ENCODE measurements at regions not wholly inside any gene's neighbourhood (a gene's known extent, or its start where the extent isn't known, plus 50 kb on each side); places are given as distances from the start of the nearest gene placed in this dataset.
A peak's percentile ranks its signal among the peaks of the same experiment; 100 is the strongest.

DNA sequence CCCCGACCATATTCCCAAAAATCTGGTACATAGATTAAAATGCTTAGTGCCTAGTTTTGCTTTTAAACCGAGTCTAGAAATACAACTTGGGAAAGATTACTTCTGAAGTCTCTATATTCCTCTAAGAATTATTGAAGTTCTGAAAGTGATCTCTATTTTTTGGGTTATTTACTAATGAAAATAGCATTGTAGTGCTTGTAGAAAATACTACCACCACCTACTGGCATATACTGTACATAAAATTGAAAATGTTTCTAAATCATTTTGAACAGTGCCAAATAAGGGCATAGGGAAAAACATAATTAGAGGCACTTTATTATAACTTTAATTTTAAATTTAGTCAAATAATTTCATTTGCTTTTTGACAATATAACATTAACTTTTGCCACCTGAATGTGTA lies 1399.6 kb upstream of the ZEB2 start:
- TF ChIP-seq, protein P1, sequence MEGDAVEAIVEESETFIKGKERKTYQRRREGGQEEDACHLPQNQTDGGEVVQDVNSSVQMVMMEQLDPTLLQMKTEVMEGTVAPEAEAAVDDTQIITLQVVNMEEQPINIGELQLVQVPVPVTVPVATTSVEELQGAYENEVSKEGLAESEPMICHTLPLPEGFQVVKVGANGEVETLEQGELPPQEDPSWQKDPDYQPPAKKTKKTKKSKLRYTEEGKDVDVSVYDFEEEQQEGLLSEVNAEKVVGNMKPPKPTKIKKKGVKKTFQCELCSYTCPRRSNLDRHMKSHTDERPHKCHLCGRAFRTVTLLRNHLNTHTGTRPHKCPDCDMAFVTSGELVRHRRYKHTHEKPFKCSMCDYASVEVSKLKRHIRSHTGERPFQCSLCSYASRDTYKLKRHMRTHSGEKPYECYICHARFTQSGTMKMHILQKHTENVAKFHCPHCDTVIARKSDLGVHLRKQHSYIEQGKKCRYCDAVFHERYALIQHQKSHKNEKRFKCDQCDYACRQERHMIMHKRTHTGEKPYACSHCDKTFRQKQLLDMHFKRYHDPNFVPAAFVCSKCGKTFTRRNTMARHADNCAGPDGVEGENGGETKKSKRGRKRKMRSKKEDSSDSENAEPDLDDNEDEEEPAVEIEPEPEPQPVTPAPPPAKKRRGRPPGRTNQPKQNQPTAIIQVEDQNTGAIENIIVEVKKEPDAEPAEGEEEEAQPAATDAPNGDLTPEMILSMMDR (conservative IDR thresholded peaks at IDR 0.05) = peak; percentile 58
- no peak for TF ChIP-seq EZH2 (IDR thresholded peaks at IDR 0.05; ENCODE audit: low read depth)
